ENCODE measurements at regions not wholly inside any gene's neighbourhood (a gene's known extent, or its start where the extent isn't known, plus 50 kb on each side); places are given as distances from the start of the nearest gene placed in this dataset.

- TF ChIP-seq CTCF (IDR thresholded peaks at IDR 0.05; ENCODE audit: borderline replicate concordance, control extremely low read depth, extremely low read depth, insufficient read depth, missing control alignments): no peak
- DNase-seq (ENCODE audit: low spot score): no peak
- in situ Hi-C loops (cut with MboI; ENCODE audit: low sequenced_read_pairs, unreplicated experiment): no loop called here
These were observed 230.3 kb downstream of the LTN1 start for GRCh38 chr21:28762357-28762735.

DNA sequence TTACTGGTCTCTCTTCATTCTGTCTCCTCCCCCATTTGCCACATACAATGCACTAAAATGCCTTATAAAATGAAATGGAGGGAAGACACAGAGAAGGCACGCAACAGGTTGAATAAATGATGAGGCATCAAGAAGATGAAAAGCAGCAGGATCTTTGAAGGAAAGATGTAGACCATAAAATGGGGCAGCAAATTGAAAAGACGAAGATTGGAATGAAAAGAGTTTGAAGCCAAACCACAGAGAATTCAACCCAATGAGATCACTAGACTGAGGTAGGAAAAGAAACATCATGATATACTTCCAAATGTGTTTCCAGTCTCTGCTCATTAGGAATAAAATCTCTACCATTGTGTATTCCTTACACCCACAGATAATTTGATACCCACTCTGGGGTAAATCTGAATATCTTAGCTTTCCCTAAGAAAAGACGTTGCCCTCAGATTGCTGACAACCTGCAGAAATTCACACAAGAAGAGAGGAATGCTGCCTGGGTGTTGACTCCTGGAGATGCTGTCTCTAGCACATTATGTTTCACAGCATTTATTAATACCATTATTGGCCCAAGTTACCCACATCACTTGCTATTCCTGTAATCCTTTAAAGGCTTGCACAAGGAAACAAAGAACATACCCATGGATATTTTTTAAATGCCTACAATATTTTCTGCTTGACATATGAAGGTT, 230.9 kb downstream of the LTN1 start:
- in situ Hi-C loops (cut with MboI; ENCODE audit: low sequenced_read_pairs, unreplicated experiment): no loop called here

GRCh38 chr21:28758883-28759242, 233.8 kb downstream of the LTN1 start:
- TF ChIP-seq CTCF (IDR thresholded peaks at IDR 0.05; ENCODE audit: borderline replicate concordance, control extremely low read depth, extremely low read depth, insufficient read depth, missing control alignments): no peak
- DNase-seq (ENCODE audit: low spot score): no peak
- in situ Hi-C loops (cut with MboI; ENCODE audit: low sequenced_read_pairs, unreplicated experiment): no loop called here

More for the DNA sequence above, 230.9 kb downstream of the LTN1 start:
- TF ChIP-seq CTCF (IDR thresholded peaks at IDR 0.05; ENCODE audit: borderline replicate concordance, control extremely low read depth, extremely low read depth, insufficient read depth, missing control alignments): no peak
- DNase-seq (ENCODE audit: low spot score): no peak

DNA sequence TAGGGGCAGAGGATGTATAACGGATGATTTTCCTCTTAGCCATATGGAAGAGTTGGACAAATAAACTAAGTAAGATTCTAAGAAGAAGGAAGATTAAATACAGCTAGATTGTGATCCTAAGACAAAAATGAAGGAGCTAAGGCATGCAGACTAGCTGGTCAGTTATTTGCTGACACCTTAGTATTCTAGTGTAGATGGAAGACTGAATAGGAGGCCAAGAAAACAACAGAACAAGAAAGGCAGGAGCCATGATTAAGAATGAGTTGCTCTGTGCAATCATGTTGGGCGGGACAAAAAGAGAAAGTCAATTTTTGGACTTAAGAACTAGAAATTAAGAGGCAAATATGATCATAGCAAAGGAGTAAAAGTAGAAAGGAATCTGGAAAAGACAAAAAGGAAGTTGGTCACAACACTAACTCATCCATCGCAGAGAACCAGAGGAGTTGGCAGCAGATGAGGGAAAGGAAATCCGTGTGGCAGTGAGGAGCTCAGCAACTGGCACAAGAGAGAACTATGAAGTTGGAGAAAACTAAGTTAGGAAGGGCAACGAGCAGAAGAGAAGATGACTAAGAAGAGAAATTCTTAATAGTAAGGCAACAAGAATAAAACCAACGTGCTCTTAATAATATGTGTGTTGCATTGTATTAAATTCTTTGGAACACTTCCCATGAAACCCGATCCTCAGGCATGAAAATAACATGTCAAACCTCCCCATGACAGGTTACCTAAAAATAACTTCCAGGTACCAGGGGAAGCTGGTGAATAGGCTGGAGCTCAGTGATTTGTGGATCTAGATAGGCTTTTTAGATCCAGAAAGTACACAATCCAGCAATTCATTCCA, 234.4 kb downstream of the LTN1 start:
- TF ChIP-seq CTCF (IDR thresholded peaks at IDR 0.05; ENCODE audit: borderline replicate concordance, control extremely low read depth, extremely low read depth, insufficient read depth, missing control alignments): no peak
- DNase-seq (ENCODE audit: low spot score): no peak
- in situ Hi-C loops (cut with MboI; ENCODE audit: low sequenced_read_pairs, unreplicated experiment): no loop called here

DNA sequence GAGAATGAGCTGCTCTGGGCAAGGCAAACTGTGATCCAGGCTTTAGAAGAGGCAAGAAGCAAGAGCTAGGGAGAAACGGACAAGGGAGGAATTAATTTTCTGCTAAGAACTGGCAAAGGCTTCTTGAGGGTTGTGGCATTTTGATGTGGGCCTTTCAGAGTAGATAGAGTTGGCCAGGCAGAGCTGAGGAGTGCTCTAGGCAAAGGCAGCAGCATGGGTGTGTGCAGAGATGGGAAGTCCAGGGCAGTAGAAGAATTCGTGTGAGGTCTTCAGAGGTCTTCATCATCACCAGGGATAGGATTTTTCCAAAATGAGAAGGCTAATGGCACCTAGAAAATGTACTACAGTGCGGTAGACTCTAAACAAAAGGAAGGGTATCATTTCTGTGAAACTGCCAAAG, 237.8 kb downstream of the LTN1 start:
- DNase-seq (ENCODE audit: low spot score): no peak
- no peak for TF ChIP-seq CTCF (IDR thresholded peaks at IDR 0.05; ENCODE audit: borderline replicate concordance, control extremely low read depth, extremely low read depth, insufficient read depth, missing control alignments)
- in situ Hi-C loops (cut with MboI; ENCODE audit: low sequenced_read_pairs, unreplicated experiment): no loop called here

GRCh38 chr21:28754127-28754611, 238.5 kb downstream of the LTN1 start:
- no peak for DNase-seq (ENCODE audit: low spot score)
- in situ Hi-C loops (cut with MboI; ENCODE audit: low sequenced_read_pairs, unreplicated experiment): no loop called here
- no peak for TF ChIP-seq CTCF (IDR thresholded peaks at IDR 0.05; ENCODE audit: borderline replicate concordance, control extremely low read depth, extremely low read depth, insufficient read depth, missing control alignments)
